NT2/D1 (cell line): ENCODE measurements at regions not wholly inside any gene's neighbourhood (a gene's known extent, or its start where the extent isn't known, plus 50 kb on each side); places are given as distances from the start of the nearest gene placed in this dataset.

Source experiments
- DNase-seq: peaks from one replicate; pipeline ENCODE4 v3.0.0-alpha.2; 2011; ENCODE audit warnings: low read depth, low spot score
- H3K27me3 ChIP-seq: 2 replicates; pipeline ENCODE4 v1.6.0; 2011; ENCODE audit warnings: mild to moderate bottlenecking; ENCODE audit not compliant: insufficient read length, insufficient read depth
- H3K36me3 ChIP-seq: 2 replicates; pipeline ENCODE4 v1.6.1; 2011; ENCODE audit warnings: mild to moderate bottlenecking, low read length, mixed read lengths; ENCODE audit not compliant: insufficient read depth, insufficient read length
- H3K4me1 ChIP-seq: 2 replicates; pipeline ENCODE4 v1.5.1; 2011; ENCODE audit not compliant: insufficient read depth, insufficient read length
- H3K4me3 ChIP-seq: 2 replicates; pipeline ENCODE4 v1.5.1; 2011; ENCODE audit warnings: low read depth; ENCODE audit not compliant: insufficient read length
- H3K9ac ChIP-seq: 2 replicates; pipeline ENCODE4 v1.6.0; 2011; ENCODE audit warnings: low read depth; ENCODE audit not compliant: insufficient read length
- H3K9me3 ChIP-seq: 2 replicates; pipeline ENCODE4 v1.5.1; 2011; ENCODE audit warnings: mild to moderate bottlenecking, low read length; ENCODE audit not compliant: insufficient read depth
- SUZ12 ChIP-seq: IDR thresholded peaks from 2 replicates; pipeline ENCODE4 v1.6.1; 2011; ENCODE audit not compliant: insufficient read length, insufficient read depth; ENCODE audit errors: extremely low read depth
- YY1 ChIP-seq: IDR thresholded peaks from 2 replicates; pipeline ENCODE4 v1.6.1; 2011; ENCODE audit not compliant: insufficient read length, insufficient read depth
- ZNF274 ChIP-seq: IDR thresholded peaks from 2 replicates; pipeline ENCODE4 v1.6.1; 2011; ENCODE audit warnings: mild to moderate bottlenecking, low read depth, low read length

DNA sequence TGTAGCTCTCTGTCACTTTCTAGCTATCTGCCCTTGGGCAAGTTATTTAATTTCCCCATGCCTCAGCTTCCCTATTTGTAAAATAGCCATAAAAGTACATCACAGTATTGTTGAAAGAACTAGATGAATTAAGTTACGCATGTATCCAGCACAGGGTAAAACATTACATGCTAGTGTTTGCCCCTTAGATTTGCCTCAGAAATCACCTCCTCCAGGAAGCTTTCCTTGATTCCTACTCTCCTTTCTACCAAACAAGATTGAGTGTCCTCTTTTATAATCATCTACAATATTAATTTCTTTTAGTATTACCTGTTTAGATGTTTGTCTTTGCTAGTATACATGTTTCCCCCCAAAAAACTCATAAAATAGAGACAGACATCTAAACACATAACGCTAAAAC is 369.5 kb downstream of the GBA3 start:
- H3K27me3 ChIP-seq: no peaks in the 10 kb centered on the region
- H3K36me3 ChIP-seq: no peaks in the 10 kb centered on the region
- no peak for DNase-seq
- TF ChIP-seq ZNF274 (no peak), YY1 (no peak), SUZ12 (no peak)
- no peaks in the 10 kb centered on the region for H3K9me3 ChIP-seq
- H3K4me3 ChIP-seq: no peak overlapping the region
- no peaks in the 10 kb centered on the region for H3K4me1 ChIP-seq
- H3K9ac ChIP-seq: no peak overlapping the region

DNA sequence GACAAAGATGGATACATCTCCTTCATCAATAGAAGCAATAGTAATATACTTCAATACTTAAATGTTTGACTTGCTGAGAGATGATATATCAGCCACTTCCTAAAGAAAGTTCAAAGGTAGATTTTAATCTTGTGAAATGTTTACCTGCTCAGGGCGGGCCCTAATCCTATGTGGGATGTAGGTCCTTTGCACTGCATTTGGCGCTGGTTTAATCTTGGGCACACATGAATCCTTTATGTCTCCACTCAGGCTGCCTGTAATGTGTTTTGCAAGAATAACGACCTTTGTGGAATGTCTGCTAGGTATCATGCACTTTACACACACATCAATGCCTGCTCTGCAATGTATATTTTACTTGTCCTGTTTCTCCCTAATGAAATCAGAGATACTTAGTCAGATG is 368.7 kb downstream of the GBA3 start:
- DNase-seq: no peak
- Histone ChIP-seq H3K4me1 (no peaks in the 10 kb centered on the region), H3K9me3 (no peaks in the 10 kb centered on the region), H3K9ac (no peak overlapping the region), H3K27me3 (no peaks in the 10 kb centered on the region), H3K4me3 (no peak overlapping the region), H3K36me3 (no peaks in the 10 kb centered on the region)
- no peak for TF ChIP-seq SUZ12
- no peak for TF ChIP-seq ZNF274
- TF ChIP-seq YY1: no peak

DNA sequence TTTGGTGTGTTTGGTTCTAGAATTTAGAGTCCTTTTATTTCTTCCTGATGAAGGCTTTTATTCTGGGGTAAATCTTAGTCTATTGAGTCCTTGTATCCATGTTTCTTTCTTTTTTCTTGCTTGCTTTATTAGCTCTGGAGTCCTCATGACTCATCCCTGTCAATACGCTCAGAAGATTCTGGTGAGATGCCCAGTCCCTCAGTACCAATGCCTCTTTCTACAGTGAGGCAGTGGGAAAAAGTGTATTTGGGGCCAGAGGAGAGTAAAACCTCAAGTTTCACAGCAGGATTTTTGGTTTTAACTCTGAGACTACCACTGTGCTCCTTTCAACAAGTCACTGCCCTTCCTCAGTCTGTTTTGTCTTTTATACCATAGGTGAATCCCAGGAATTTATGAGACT is 368.0 kb downstream of the GBA3 start:
- no peaks in the 10 kb centered on the region for H3K4me1 ChIP-seq
- no peaks in the 10 kb centered on the region for H3K36me3 ChIP-seq
- no peak overlapping the region for H3K4me3 ChIP-seq
- DNase-seq: no peak
- no peaks in the 10 kb centered on the region for H3K9me3 ChIP-seq
- H3K9ac ChIP-seq: no peak overlapping the region
- TF ChIP-seq ZNF274: no peak
- TF ChIP-seq YY1: no peak
- TF ChIP-seq SUZ12: no peak
- H3K27me3 ChIP-seq: no peaks in the 10 kb centered on the region

DNA sequence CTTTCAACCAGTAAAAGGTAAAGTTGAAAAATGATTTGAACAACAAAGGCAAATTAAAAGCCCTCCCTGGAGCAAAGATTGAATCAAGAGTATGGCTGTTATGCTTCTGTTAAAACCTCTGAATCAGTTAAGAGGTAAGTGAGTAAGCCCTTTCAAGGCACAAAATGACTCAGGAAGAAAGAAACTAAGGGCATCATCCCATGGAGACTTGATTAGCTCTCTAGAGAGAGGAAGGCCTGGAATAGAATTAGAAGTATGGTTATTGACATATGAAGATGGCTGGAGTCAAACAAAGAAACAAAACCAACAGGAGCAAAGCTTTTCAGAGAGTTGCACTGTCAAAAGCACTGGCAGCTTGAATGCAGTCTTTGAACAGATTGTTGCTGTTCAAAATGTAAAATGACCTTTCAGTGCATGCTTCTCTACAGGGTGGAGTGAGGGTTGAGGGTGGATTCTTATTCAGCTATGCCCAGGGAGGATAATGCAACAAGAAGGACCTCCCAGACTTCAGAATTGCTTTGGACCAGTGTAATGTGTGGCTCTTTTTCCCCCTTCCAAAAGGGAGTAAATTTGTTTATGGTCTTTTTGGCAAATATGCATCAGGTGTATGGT is 365.5 kb downstream of the GBA3 start:
- H3K4me3 ChIP-seq: no peak overlapping the region
- H3K4me1 ChIP-seq: no peaks in the 10 kb centered on the region
- no peaks in the 10 kb centered on the region for H3K27me3 ChIP-seq
- TF ChIP-seq YY1: no peak
- TF ChIP-seq ZNF274: no peak
- TF ChIP-seq SUZ12: no peak
- no peaks in the 10 kb centered on the region for H3K36me3 ChIP-seq
- no peak overlapping the region for H3K9ac ChIP-seq
- no peaks in the 10 kb centered on the region for H3K9me3 ChIP-seq
- no peak for DNase-seq

DNA sequence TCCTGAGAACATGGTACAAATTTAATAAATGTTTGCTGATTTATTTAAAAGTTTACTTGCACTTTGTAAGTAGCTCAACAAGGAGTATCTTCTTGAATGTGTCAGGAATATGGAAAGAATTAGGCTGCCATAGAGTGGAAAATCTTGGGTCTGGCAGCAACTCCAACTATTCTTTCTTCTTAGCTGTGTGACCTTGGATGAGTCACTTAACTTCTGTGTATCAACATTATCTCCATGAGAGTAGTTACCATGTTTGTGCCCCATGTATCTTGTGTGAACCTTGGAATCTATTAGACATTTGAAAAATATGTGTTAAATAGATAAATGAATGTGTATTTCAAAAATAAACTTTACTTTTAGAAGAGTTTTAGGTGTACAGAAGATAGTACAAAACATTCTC is 348.8 kb downstream of the GBA3 start:
- no peak for TF ChIP-seq YY1
- no peak for TF ChIP-seq SUZ12
- TF ChIP-seq ZNF274: no peak
- Histone ChIP-seq H3K27me3 (no peaks in the 10 kb centered on the region), H3K36me3 (no peaks in the 10 kb centered on the region), H3K4me1 (no peaks in the 10 kb centered on the region), H3K4me3 (no peak overlapping the region), H3K9ac (no peak overlapping the region), H3K9me3 (no peaks in the 10 kb centered on the region)
- DNase-seq: no peak

DNA sequence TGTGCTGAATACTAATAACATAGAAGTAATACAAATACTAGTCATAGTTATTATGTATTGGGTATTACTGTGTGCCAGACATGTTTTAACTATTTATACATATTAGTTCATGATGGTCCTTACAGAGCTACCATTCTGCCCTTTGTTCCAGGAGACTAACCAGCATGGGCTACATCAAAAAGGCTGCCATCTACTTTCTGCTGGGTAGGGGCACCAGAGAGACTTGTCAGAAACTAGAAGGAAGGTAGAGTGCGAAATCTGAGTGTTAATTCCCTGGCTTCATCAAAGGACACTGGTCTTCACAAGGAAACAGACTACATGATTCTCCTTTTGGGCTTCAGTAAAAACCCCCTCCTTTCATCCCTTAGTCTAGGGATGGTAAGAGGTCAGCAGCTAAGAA is 347.8 kb downstream of the GBA3 start:
- Histone ChIP-seq H3K4me1 (no peaks in the 10 kb centered on the region), H3K4me3 (no peak overlapping the region), H3K9me3 (no peaks in the 10 kb centered on the region), H3K36me3 (no peaks in the 10 kb centered on the region), H3K27me3 (no peaks in the 10 kb centered on the region), H3K9ac (no peak overlapping the region)
- no peak for TF ChIP-seq ZNF274
- TF ChIP-seq YY1: no peak
- no peak for TF ChIP-seq SUZ12
- DNase-seq: no peak

DNA sequence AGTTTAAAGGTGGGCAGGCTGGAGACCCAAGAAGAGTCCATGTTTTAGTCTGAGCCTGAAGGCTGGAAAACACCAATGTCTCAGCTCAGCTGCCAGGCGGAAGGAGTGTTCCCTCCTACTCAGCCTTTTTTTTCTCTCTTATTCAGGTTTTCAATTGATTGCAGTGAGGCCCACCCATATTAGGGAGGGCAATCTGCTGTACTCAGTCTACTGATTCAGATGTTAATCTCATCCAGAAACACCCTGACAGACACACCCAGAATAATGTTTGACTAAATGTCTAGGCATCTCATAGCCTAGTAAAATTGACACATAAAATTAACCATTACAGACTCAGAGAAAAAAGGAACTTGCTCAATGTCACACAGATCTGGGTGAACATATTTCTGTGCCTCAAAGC is 347.1 kb downstream of the GBA3 start:
- no peak for TF ChIP-seq YY1
- TF ChIP-seq SUZ12: no peak
- no peak for TF ChIP-seq ZNF274
- H3K27me3 ChIP-seq: no peaks in the 10 kb centered on the region
- no peak for DNase-seq
- H3K36me3 ChIP-seq: no peaks in the 10 kb centered on the region
- no peaks in the 10 kb centered on the region for H3K4me1 ChIP-seq
- no peak overlapping the region for H3K4me3 ChIP-seq
- H3K9ac ChIP-seq: no peak overlapping the region
- H3K9me3 ChIP-seq: no peaks in the 10 kb centered on the region
